ENCODE measurements at regions not wholly inside any gene's neighbourhood (a gene's known extent, or its start where the extent isn't known, plus 50 kb on each side); places are given as distances from the start of the nearest gene placed in this dataset.

DNA sequence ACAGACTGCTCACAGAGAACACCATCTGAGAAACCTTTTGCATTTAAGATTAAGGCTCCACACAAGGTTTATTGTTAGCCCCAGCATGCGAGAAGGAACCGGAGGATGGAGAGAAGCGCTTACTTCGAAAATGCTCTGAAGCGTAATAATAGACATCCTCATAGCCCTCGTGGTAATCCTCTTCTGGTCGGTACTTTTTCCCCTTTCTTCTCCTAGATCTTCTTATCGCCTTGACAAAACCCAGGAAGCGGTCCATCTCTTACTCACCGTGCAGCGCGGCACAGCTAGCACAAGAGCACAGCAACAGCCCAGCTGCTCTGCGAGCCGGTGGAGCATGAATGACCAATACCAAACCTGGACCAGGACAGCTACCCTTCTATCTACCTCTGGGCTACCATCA lies 125.1 kb upstream of the GRIP1 start:
- Histone ChIP-seq H3K4me1 (ENCODE audit: insufficient read depth, low read length) (no peaks in the 10 kb centered on the region), H3K27ac (ENCODE audit: low read depth in 1 of 2, low read length in 2 of 2) (no peak overlapping the region), H3K4me3 (ENCODE audit: low read length) (no peak overlapping the region), H3K36me3 (ENCODE audit: insufficient read depth, low read length) (no peaks in the 10 kb centered on the region), H3K9me3 (ENCODE audit: control insufficient read depth in 1 of 2, insufficient read depth in 1 of 2, low read length in 2 of 2) (peaks cover 0 to 5% of the 10 kb centered on the region in 2 experiments), H3K27me3 (ENCODE audit: control insufficient read depth in 1 of 2, insufficient read depth in 2 of 2, low read length in 2 of 2) (no peaks in the 10 kb centered on the region)
- H3K9me3 Mint-ChIP-seq = no peaks in the 10 kb centered on the region
- peaks cover 5% of the 10 kb centered on the region for H3K4me1 Mint-ChIP-seq (ENCODE audit: low read depth)
- CTCF ChIA-PET = no interaction called here
- no peak overlapping the region for H3K4me3 Mint-ChIP-seq
- TF ChIP-seq, protein P1, sequence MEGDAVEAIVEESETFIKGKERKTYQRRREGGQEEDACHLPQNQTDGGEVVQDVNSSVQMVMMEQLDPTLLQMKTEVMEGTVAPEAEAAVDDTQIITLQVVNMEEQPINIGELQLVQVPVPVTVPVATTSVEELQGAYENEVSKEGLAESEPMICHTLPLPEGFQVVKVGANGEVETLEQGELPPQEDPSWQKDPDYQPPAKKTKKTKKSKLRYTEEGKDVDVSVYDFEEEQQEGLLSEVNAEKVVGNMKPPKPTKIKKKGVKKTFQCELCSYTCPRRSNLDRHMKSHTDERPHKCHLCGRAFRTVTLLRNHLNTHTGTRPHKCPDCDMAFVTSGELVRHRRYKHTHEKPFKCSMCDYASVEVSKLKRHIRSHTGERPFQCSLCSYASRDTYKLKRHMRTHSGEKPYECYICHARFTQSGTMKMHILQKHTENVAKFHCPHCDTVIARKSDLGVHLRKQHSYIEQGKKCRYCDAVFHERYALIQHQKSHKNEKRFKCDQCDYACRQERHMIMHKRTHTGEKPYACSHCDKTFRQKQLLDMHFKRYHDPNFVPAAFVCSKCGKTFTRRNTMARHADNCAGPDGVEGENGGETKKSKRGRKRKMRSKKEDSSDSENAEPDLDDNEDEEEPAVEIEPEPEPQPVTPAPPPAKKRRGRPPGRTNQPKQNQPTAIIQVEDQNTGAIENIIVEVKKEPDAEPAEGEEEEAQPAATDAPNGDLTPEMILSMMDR (IDR thresholded peaks at IDR 0.05) = no peak
- ATAC-seq (ENCODE audit: poor library complexity) (no peak), DNase-seq (no peak)
- H3K36me3 Mint-ChIP-seq (ENCODE audit: low read depth) = no peaks in the 10 kb centered on the region
- no peak overlapping the region for H3K27ac Mint-ChIP-seq
- POLR2A ChIA-PET = no interaction called here
- intact Hi-C loops (cut with DNase I, micrococcal nuclease) = no loop called here
- H3K27me3 Mint-ChIP-seq = peaks cover 12% of the 10 kb centered on the region

DNA sequence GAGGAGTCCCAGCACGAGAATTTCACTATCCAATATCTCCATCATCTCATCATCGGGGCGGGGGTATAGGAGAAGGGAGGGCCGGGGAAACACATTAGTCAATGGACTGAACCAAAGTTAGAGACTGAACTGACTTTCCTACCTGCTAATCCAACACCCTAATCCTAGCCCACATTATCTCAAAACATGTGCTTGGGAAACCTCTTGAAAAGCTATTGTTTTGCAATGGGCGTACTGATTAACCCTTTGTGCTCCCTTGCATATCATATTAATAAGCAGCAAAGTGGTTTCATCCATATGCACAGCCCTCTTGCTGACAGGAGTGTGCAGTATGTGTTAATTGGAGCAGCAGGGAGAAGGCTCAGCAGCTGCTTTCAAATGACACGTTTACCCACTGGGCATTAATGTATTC lies 125.7 kb upstream of the GRIP1 start:
- intact Hi-C loops (cut with DNase I, micrococcal nuclease) = no loop called here
- Mint-ChIP-seq H3K4me3 (no peak overlapping the region), H3K9me3 (no peaks in the 10 kb centered on the region), H3K27ac (no peak overlapping the region), H3K4me1 (ENCODE audit: low read depth) (peaks cover 1% of the 10 kb centered on the region), H3K36me3 (ENCODE audit: low read depth) (no peaks in the 10 kb centered on the region), H3K27me3 (peaks cover 12% of the 10 kb centered on the region)
- no peak overlapping the region for H3K4me3 ChIP-seq (ENCODE audit: low read length)
- H3K4me1 ChIP-seq (ENCODE audit: insufficient read depth, low read length) = no peaks in the 10 kb centered on the region
- no peak overlapping the region for H3K27ac ChIP-seq (ENCODE audit: low read depth in 1 of 2, low read length in 2 of 2)
- DNase-seq (no peak), ATAC-seq (ENCODE audit: poor library complexity) (no peak)
- POLR2A ChIA-PET = no interaction called here
- peaks cover 0 to 5% of the 10 kb centered on the region in 2 experiments for H3K9me3 ChIP-seq (ENCODE audit: control insufficient read depth in 1 of 2, insufficient read depth in 1 of 2, low read length in 2 of 2)
- H3K27me3 ChIP-seq (ENCODE audit: control insufficient read depth in 1 of 2, insufficient read depth in 2 of 2, low read length in 2 of 2) = no peaks in the 10 kb centered on the region
- TF ChIP-seq, protein P1 (IDR thresholded peaks at IDR 0.05) = no peak
- H3K36me3 ChIP-seq (ENCODE audit: insufficient read depth, low read length) = no peaks in the 10 kb centered on the region
- CTCF ChIA-PET = no interaction called here

DNA sequence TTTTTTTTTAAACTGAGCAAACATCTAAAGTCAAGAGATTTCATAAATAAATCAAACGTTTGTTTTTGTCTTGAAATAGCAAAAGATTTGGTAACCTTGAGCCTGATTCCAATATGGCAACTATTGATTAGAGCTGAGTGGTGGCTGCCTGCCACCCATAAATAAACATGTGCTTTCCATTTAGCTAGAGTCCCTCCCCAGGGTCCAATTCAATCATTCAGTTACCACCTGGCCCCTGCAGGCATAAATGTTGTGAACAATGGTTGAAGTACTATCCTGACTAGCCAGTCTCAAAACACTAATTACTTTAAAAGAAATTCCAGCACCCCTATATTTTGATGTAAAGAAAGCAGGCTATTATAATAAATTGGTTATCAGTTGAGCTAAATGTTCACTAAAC lies 129.7 kb upstream of the GRIP1 start:
- no peak overlapping the region for H3K4me3 Mint-ChIP-seq

More for the DNA sequence above, 129.7 kb upstream of the GRIP1 start:
- CTCF ChIA-PET = no interaction called here
- peaks cover 4% of the 10 kb centered on the region for H3K4me1 ChIP-seq (ENCODE audit: insufficient read depth, low read length)
- no peaks in the 10 kb centered on the region for H3K36me3 ChIP-seq (ENCODE audit: insufficient read depth, low read length)
- H3K27me3 Mint-ChIP-seq = peaks cover 12% of the 10 kb centered on the region
- H3K4me3 ChIP-seq (ENCODE audit: low read length) = no peak overlapping the region
- no peak for ATAC-seq (ENCODE audit: poor library complexity)
- peaks cover 0 to 5% of the 10 kb centered on the region in 2 experiments for H3K9me3 ChIP-seq (ENCODE audit: control insufficient read depth in 1 of 2, insufficient read depth in 1 of 2, low read length in 2 of 2)
- POLR2A ChIA-PET = no interaction called here
- no peaks in the 10 kb centered on the region for H3K36me3 Mint-ChIP-seq (ENCODE audit: low read depth)
- DNase-seq = no peak
- H3K4me1 Mint-ChIP-seq (ENCODE audit: low read depth) = peaks cover 9% of the 10 kb centered on the region
- H3K27me3 ChIP-seq (ENCODE audit: control insufficient read depth in 1 of 2, insufficient read depth in 2 of 2, low read length in 2 of 2) = no peaks in the 10 kb centered on the region
- TF ChIP-seq, protein P1 (IDR thresholded peaks at IDR 0.05) = no peak
- no peaks in the 10 kb centered on the region for H3K9me3 Mint-ChIP-seq
- no peak overlapping the region for H3K27ac ChIP-seq (ENCODE audit: low read depth in 1 of 2, low read length in 2 of 2)
- no peak overlapping the region for H3K27ac Mint-ChIP-seq
- intact Hi-C loops (cut with DNase I, micrococcal nuclease) = no loop called here
